MM.1S (cell line): ENCODE measurements at regions not wholly inside any gene's neighbourhood (a gene's known extent, or its start where the extent isn't known, plus 50 kb on each side); places are given as distances from the start of the nearest gene placed in this dataset.

ENCODE experiments used
- CTCF ChIP-seq: fragments of 300-600 bp; sonication (generic); IDR thresholded peaks from 2 replicates; pipeline ENCODE4 v1.5.1; 2016; ENCODE audit warnings: antibody characterized with exemption, low read length, mixed read lengths
- EZH2phosphoT487 ChIP-seq: fragments of 300-600 bp; sonication (generic); IDR thresholded peaks from 2 replicates; pipeline ENCODE4 v1.6.1; 2018; ENCODE audit warnings: antibody characterized with exemption, low read length

- TF ChIP-seq CTCF (no peak), EZH2phosphoT487 (no peak)
Observed at GRCh38 chr1:82686774-82687173, 886.0 kb downstream of the ADGRL2 start.
